HCT116 (cell line): ENCODE measurements at regions not wholly inside any gene's neighbourhood (a gene's known extent, or its start where the extent isn't known, plus 50 kb on each side); places are given as distances from the start of the nearest gene placed in this dataset.
"Not testable (repeated sequence)": the region's sequence is repeated elsewhere in the genome, so short reads cannot be mapped to it uniquely, and the experiment has no call there.

Experiments
- ATAC-seq: fragments of 200-7000 bp; cut with Tn5 transposase; 2 replicates; pipeline ENCODE4 v1.9.1; 2020; ENCODE audit warnings: mild to moderate bottlenecking, moderate library complexity
- BruUV-seq: library from RNA; stranded (reverse); fragments of 400-500 nt; replicated peaks from 2 replicates; lab custom pipeline; 2021; lab: Mats Ljungman, UMichigan
- CTCF ChIA-PET: fragments of 300-600 bp; sonication (Branson Sonifier 250); formaldehyde crosslinking; loops from one replicate; lab custom pipeline; 2021; ENCODE audit warnings: antibody characterized with exemption; lab: Charles Lee
- POLR2A ChIA-PET: fragments of 300-600, 350-600 bp; sonication (Branson Sonifier 250); formaldehyde crosslinking; loops from one replicate; lab custom pipeline; 2021; ENCODE audit warnings: antibody characterized with exemption; lab: Charles Lee
- RAD21 ChIA-PET, 2 experiments: fragments of 300-600 bp; sonication (Branson Sonifier 250); formaldehyde crosslinking; loops; one replicate each; lab custom pipeline; 2023; ENCODE audit warnings: low total read pairs in 2 of 2; ENCODE audit not compliant: uncharacterized antibody in 2 of 2, unreplicated experiment in 2 of 2, low non-redundant PET in 1 of 2; lab: Charles Lee
- DNase-seq: peaks from one replicate; pipeline ENCODE4 v3.0.0-alpha.2; 2010; ENCODE audit warnings: low read depth, low spot score
- H2AFZ ChIP-seq: fragments of 200-600 bp; shearing (Covaris generic), sonication (generic); 2 replicates; pipeline ENCODE4 v1.6.1; 2017; ENCODE audit warnings: low read depth, mixed run types, mixed read lengths, antibody characterized with exemption, low read length; ENCODE audit not compliant: poor library complexity, severe bottlenecking
- H3K27ac ChIP-seq: 2 replicates; pipeline ENCODE4 v1.5.1; 2012; ENCODE audit warnings: low read depth, low read length
- H3K27me3 ChIP-seq: fragments of 200-600 bp; sonication (generic); 2 replicates; pipeline ENCODE4 v1.6.1; 2016; ENCODE audit warnings: mixed run types, low read length, mixed read lengths; ENCODE audit not compliant: insufficient read depth
- H3K36me3 ChIP-seq, 2 experiments: fragments of 200-500 bp in 1 of 2; fragments of 200-600 bp in 1 of 2; sonication (Bioruptor generic) in 1 of 2; sonication (generic) in 1 of 2; 2 replicates each; pipeline versions ENCODE4 v1.5.1 to v1.6.1; 2014 to 2016; ENCODE audit warnings: low read length in 2 of 2, inconsistent platforms in 1 of 2, mixed read lengths in 1 of 2, mixed run types in 1 of 2; ENCODE audit not compliant: insufficient read depth in 2 of 2, control insufficient read depth in 1 of 2
- H3K4me1 ChIP-seq, 2 experiments: fragments of 200-600 bp in 1 of 2; sonication (generic) in 1 of 2; 2 replicates each; pipeline versions ENCODE4 v1.5.1 to v1.6.1; 2012 to 2017; ENCODE audit warnings: low read length in 2 of 2, inconsistent platforms in 1 of 2, mild to moderate bottlenecking in 1 of 2, mixed read lengths in 1 of 2, mixed run types in 1 of 2, moderate library complexity in 1 of 2; ENCODE audit not compliant: insufficient read depth in 2 of 2, control insufficient read depth in 1 of 2
- H3K4me2 ChIP-seq: fragments of 200-600 bp; sonication (generic); 2 replicates; pipeline ENCODE4 v1.6.1; 2017; ENCODE audit warnings: mixed run types, low read length, mixed read lengths
- H3K4me3 ChIP-seq, 2 experiments: fragments of 200-600 bp in 1 of 2; sonication (generic) in 1 of 2; replicated peaks in 1 of 2; 2 replicates each; pipeline ENCODE4 v1.5.1; 2011 to 2016; ENCODE audit warnings: low read length in 2 of 2, control low read depth in 1 of 2, low read depth in 1 of 2, mild to moderate bottlenecking in 1 of 2, mixed read lengths in 1 of 2, mixed run types in 1 of 2
- H3K79me2 ChIP-seq: fragments of 200-600 bp; sonication (generic); 2 replicates; pipeline ENCODE4 v1.6.1; 2017; ENCODE audit warnings: mild to moderate bottlenecking, mixed run types, low read length, moderate library complexity, mixed read lengths; ENCODE audit not compliant: insufficient read depth
- H3K9ac ChIP-seq: fragments of 200-600 bp; sonication (generic); 2 replicates; pipeline ENCODE4 v1.6.1; 2016; ENCODE audit warnings: low read length, mixed read lengths
- H3K9me2 ChIP-seq: fragments of 200-600 bp; sonication (generic), shearing (Covaris generic); 2 replicates; pipeline ENCODE4 v1.6.1; 2017; ENCODE audit warnings: mixed run types, mild to moderate bottlenecking, moderate library complexity; ENCODE audit not compliant: insufficient read depth
- H3K9me3 ChIP-seq, 2 experiments: fragments of 200-500 bp in 1 of 2; fragments of 200-600 bp in 1 of 2; sonication (Bioruptor generic) in 1 of 2; sonication (generic) in 1 of 2; 2 replicates each; pipeline ENCODE4 v1.6.1; 2014 to 2017; ENCODE audit warnings: low read length in 2 of 2, mixed read lengths in 2 of 2, inconsistent platforms in 1 of 2, low read depth in 1 of 2, mild to moderate bottlenecking in 1 of 2, mixed run types in 1 of 2, moderate library complexity in 1 of 2; ENCODE audit not compliant: control insufficient read depth in 1 of 2, insufficient read depth in 1 of 2
- H4K20me1 ChIP-seq: fragments of 200-600 bp; sonication (generic), shearing (Covaris generic); 2 replicates; pipeline ENCODE4 v1.6.1; 2017; ENCODE audit warnings: mixed run types, mild to moderate bottlenecking, moderate library complexity; ENCODE audit not compliant: insufficient read depth
- CBX3 ChIP-seq: IDR thresholded peaks from 2 replicates; pipeline ENCODE4 v1.6.1; 2012; ENCODE audit warnings: low read depth
- EZH2 ChIP-seq: fragments of 200-600 bp; sonication (generic); IDR thresholded peaks from 2 replicates; pipeline ENCODE4 v1.6.1; 2017; ENCODE audit warnings: antibody characterized with exemption, mixed run types
- FOSL1 ChIP-seq: IDR thresholded peaks from 2 replicates; pipeline ENCODE4 v1.6.1; 2012; ENCODE audit warnings: low read depth
- JUND ChIP-seq: IDR thresholded peaks from 2 replicates; pipeline ENCODE4 v1.6.1; 2012
- POLR2AphosphoS5 ChIP-seq: IDR thresholded peaks from 2 replicates; pipeline ENCODE4 v1.6.1; 2011; ENCODE audit warnings: mild to moderate bottlenecking, low read depth, low read length, moderate library complexity
- intact Hi-C: fragments of 100-400 bp; cut with micrococcal nuclease; formaldehyde crosslinking; loops from 2 replicates; pipeline ENCODE4 v1.10.0; 2022

DNA sequence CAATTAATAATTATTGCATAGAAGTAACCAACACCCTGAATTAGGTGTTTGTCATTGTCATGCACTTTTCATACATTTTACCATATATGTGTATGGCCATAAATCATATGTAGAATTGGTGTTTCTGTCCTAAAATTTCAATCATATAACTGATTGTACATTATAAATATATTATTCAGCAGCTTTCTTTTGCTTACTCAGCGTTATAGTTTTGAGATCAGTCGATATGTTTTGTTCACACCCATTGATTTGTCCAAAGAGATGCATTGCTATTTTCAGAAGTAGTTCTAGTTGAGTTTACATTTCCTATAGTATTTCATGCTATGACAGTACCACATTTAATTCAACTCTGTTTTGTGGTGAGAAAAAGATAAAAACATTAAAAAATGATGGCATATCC lies 50.5 kb upstream of the PARP4 start:
- Histone ChIP-seq H3K79me2 (no peaks in the 10 kb centered on the region), H3K9me3 (no peaks in the 10 kb centered on the region), H3K36me3 (no peaks in the 10 kb centered on the region), H3K9me2 (no peaks in the 10 kb centered on the region), H3K4me1 (peaks cover 0 to 25% of the 10 kb centered on the region in 2 experiments; a peak in 2 of 4 replicates), H2AFZ (no peak overlapping the region), H3K4me3 (no peak overlapping the region), H4K20me1 (no peaks in the 10 kb centered on the region), H3K27ac (no peak overlapping the region), H3K27me3 (no peaks in the 10 kb centered on the region), H3K4me2 (no peak overlapping the region), H3K9ac (no peak overlapping the region)
- ATAC-seq (no peak), DNase-seq (no peak)
- intact Hi-C loops = no loop called here
- ChIA-PET RAD21 (no interaction called here), CTCF (interaction anchor here (1.6 kb wide), 1 partner anchor 17 kb away, joined by 3 read pairs; no protein-coding TSS in a partner anchor), POLR2A (no interaction called here)
- TF ChIP-seq EZH2 (no peak), POLR2AphosphoS5 (no peak)
- BruUV-seq = no TSS peak

DNA sequence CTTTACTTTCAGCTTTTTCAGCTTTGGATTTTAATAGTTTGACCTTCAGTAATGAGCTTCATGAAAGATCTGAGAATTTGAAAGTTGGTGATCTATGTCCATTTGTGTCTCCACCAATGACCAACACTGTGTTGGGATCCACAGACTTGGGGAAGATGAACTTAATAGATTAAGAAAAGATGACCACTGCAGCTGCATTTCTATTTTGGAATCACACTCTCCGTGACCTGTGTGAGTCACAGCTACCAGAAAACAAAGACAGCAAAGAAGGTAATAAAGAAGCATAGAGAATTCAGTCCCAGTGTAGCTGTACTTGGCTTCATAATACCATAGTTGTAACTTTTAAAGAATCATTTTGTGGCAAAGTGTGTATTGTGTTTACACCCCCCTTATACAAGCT lies 51.4 kb upstream of the PARP4 start:
- H2AFZ ChIP-seq = peak overlapping the region; percentile 94
- CTCF ChIA-PET = interaction anchor here (1.6 kb wide), 1 partner anchor 16 kb away, joined by 3 read pairs; no protein-coding TSS in a partner anchor
- POLR2A ChIA-PET, H3K36me3 ChIP-seq, RAD21 ChIA-PET, H3K27me3 ChIP-seq, H3K9ac ChIP-seq, H4K20me1 ChIP-seq, H3K79me2 ChIP-seq, DNase-seq, BruUV-seq, intact Hi-C loops, H3K27ac ChIP-seq, H3K9me3 ChIP-seq, H3K9me2 ChIP-seq: not testable (repeated sequence)
- peak overlapping the region in 1 of 2 experiments; percentile 27; a peak in 2 of 4 replicates for H3K4me3 ChIP-seq
- peak; percentile 72 for ATAC-seq
- H3K4me2 ChIP-seq = peak overlapping the region; percentile 70
- TF ChIP-seq CBX3 (0 out of 2 replicates have a peak, but pooled peaks have one; percentile 16), JUND (peak; percentile 10; the same call in 1 of the 2 replicates), FOSL1 (peak; percentile 14; the same call in 1 of the 2 replicates)
- peaks cover 0 to 25% of the 10 kb centered on the region in 2 experiments; a peak in 2 of 4 replicates for H3K4me1 ChIP-seq
